WTC11 (cell line): ENCODE measurements at regions not wholly inside any gene's neighbourhood (a gene's known extent, or its start where the extent isn't known, plus 50 kb on each side); places are given as distances from the start of the nearest gene placed in this dataset.
"Not testable (repeated sequence)": the region's sequence is repeated elsewhere in the genome, so short reads cannot be mapped to it uniquely, and the experiment has no call there.

Source experiments
- ATAC-seq: fragments of 200-7000 bp; cut with Tn5 transposase; 2 replicates; pipeline ENCODE4 v1.10.0; 2021; ENCODE audit warnings: mild to moderate bottlenecking, moderate library complexity
- CTCF ChIA-PET: fragments of 300-600 bp; sonication (Branson Sonifier 250); formaldehyde crosslinking; loops from one replicate; lab custom pipeline; 2021; ENCODE audit warnings: antibody characterized with exemption; lab: Charles Lee
- POLR2A ChIA-PET: fragments of 350-600 bp; sonication (Branson Sonifier 250); formaldehyde crosslinking; loops from one replicate; lab custom pipeline; 2021; ENCODE audit warnings: antibody characterized with exemption; lab: Charles Lee
- DNase-seq: peaks from one replicate; pipeline ENCODE4 v3.0.0; 2021; ENCODE audit warnings: low spot score
- H3K27ac Mint-ChIP-seq: 2 replicates; pipeline ENCODE4 v1.8.0; 2021; ENCODE audit warnings: mixed read lengths
- H3K27me3 Mint-ChIP-seq: 2 replicates; pipeline ENCODE4 v1.8.0; 2021; ENCODE audit warnings: low read depth, mild to moderate bottlenecking, moderate library complexity, mixed read lengths
- H3K36me3 Mint-ChIP-seq: 2 replicates; pipeline ENCODE4 v1.8.0; 2021; ENCODE audit warnings: mixed read lengths
- H3K4me1 Mint-ChIP-seq: 2 replicates; pipeline ENCODE4 v1.8.0; 2022; ENCODE audit warnings: mixed read lengths
- H3K4me3 Mint-ChIP-seq: 2 replicates; pipeline ENCODE4 v1.8.0; 2021; ENCODE audit warnings: mild to moderate bottlenecking, moderate library complexity, mixed read lengths
- H3K9me3 Mint-ChIP-seq: 2 replicates; pipeline ENCODE4 v1.8.0; 2021; ENCODE audit warnings: mixed read lengths
- ATF2 ChIP-seq: sonication (generic); formaldehyde crosslinking; IDR thresholded peaks from 2 replicates; pipeline ENCODE4 v1.8.1; 2022; ENCODE audit warnings: low read depth, missing genetic modification reagents, borderline replicate concordance
- CTCF ChIP-seq: fragments of 200-600 bp; IDR thresholded peaks from 2 replicates; pipeline ENCODE4 v1.8.0; 2022; ENCODE audit warnings: antibody characterized with exemption
- E2F4 ChIP-seq: sonication (generic); formaldehyde crosslinking; IDR thresholded peaks from 2 replicates; pipeline ENCODE4 v1.8.1; 2022; ENCODE audit warnings: low read depth, mild to moderate bottlenecking, moderate library complexity, missing genetic modification reagents, borderline replicate concordance
- GTF2I ChIP-seq: fragments of 250-450 bp; sonication (Bioruptor Pico); conservative IDR thresholded peaks from 2 replicates; pipeline ENCODE4 v1.4.0; 2021; ENCODE audit warnings: mild to moderate bottlenecking
- IRF2 ChIP-seq: sonication (generic); formaldehyde crosslinking; IDR thresholded peaks from 2 replicates; pipeline ENCODE4 v1.8.0; 2022; ENCODE audit warnings: low read depth, missing genetic modification reagents, borderline replicate concordance
- JAZF1 ChIP-seq: fragments of 250-450 bp; sonication (Bioruptor Pico); IDR thresholded peaks from 2 replicates; pipeline ENCODE4 v1.9.0; 2021; ENCODE audit warnings: moderate library complexity, mild to moderate bottlenecking, inconsistent platforms
- JUN ChIP-seq: sonication (generic); formaldehyde crosslinking; IDR thresholded peaks from 2 replicates; pipeline ENCODE4 v1.8.0; 2023; ENCODE audit warnings: mild to moderate bottlenecking, missing genetic modification reagents
- MXD4 ChIP-seq: fragments of 250-450 bp; sonication (Bioruptor Pico); IDR thresholded peaks from 2 replicates; pipeline ENCODE4 v1.8.0; 2021; ENCODE audit warnings: mild to moderate bottlenecking, moderate library complexity, borderline replicate concordance
- NFATC4 ChIP-seq: fragments of 250-450 bp; sonication (Bioruptor Pico); IDR thresholded peaks from 2 replicates; pipeline ENCODE4 v1.9.0; 2021; ENCODE audit warnings: mild to moderate bottlenecking
- NR3C1 ChIP-seq: sonication (generic); formaldehyde crosslinking; conservative IDR thresholded peaks from 2 replicates; pipeline ENCODE4 v1.8.1; 2023; ENCODE audit warnings: low read depth, mild to moderate bottlenecking, missing genetic modification reagents
- RORB ChIP-seq: fragments of 250-450 bp; sonication (Bioruptor Pico); IDR thresholded peaks from 2 replicates; pipeline ENCODE4 v1.9.0; 2021; ENCODE audit warnings: mild to moderate bottlenecking
- SMAD3 ChIP-seq: sonication (generic); formaldehyde crosslinking; IDR thresholded peaks from 2 replicates; pipeline ENCODE4 v1.8.0; 2022; ENCODE audit warnings: missing genetic modification reagents, mild to moderate bottlenecking, borderline replicate concordance
- ZMAT4 ChIP-seq: fragments of 250-450 bp; sonication (Bioruptor Pico); IDR thresholded peaks from 2 replicates; pipeline ENCODE4 v1.9.0; 2021; ENCODE audit warnings: mild to moderate bottlenecking
- ZNF281 ChIP-seq: sonication (generic); formaldehyde crosslinking; IDR thresholded peaks from 2 replicates; pipeline ENCODE4 v1.8.0; 2023; ENCODE audit warnings: mild to moderate bottlenecking, missing genetic modification reagents
- ZNF425 ChIP-seq: fragments of 250-450 bp; sonication (Bioruptor Pico); conservative IDR thresholded peaks from 2 replicates; pipeline ENCODE4 v1.9.0; 2021; ENCODE audit warnings: mild to moderate bottlenecking

GRCh38 chr5:50903651-50904050, 237.2 kb downstream of the PARP8 start:
- ATAC-seq (no peak), DNase-seq (no peak)
- Mint-ChIP-seq H3K36me3 (no peaks in the 10 kb centered on the region), H3K27me3 (peaks cover 3% of the 10 kb centered on the region; the same call in 1 of the 2 replicates)
- CTCF ChIA-PET, result no interaction called here
- TF ChIP-seq ATF2 (CRISPR knock-in tag) (no peak), NFATC4 (CRISPR knock-in tag) (no peak)
- TF ChIP-seq, all 79 proteins: peak for 0
- Mint-ChIP-seq H3K9me3 (no peaks in the 10 kb centered on the region), H3K4me1 (peaks cover 11% of the 10 kb centered on the region), H3K27ac (no peak overlapping the region), H3K4me3 (no peak overlapping the region)
- POLR2A ChIA-PET, result no interaction called here

GRCh38 chr5:50905996-50906570, 239.6 kb downstream of the PARP8 start:
- H3K9me3 Mint-ChIP-seq, result no peaks in the 10 kb centered on the region
- ChIA-PET POLR2A (no interaction called here), CTCF (no interaction called here)
- H3K27me3 Mint-ChIP-seq, result peaks cover 3% of the 10 kb centered on the region; the same call in 1 of the 2 replicates
- no peaks in the 10 kb centered on the region; the same call in 1 of the 2 replicates for H3K4me1 Mint-ChIP-seq
- no peak overlapping the region for H3K4me3 Mint-ChIP-seq
- ATAC-seq (no peak), DNase-seq (no peak)
- TF ChIP-seq IRF2 (no peak), E2F4 (CRISPR knock-in tag) (no peak), MXD4 (no peak), SMAD3 (CRISPR knock-in tag) (no peak), ZMAT4 (no peak), CTCF (no peak), NR3C1 (CRISPR knock-in tag) (no peak), ZNF281 (CRISPR knock-in tag) (no peak), JUN (no peak), ZNF425 (no peak), GTF2I (CRISPR knock-in tag) (no peak), JAZF1 (CRISPR knock-in tag) (no peak), NFATC4 (CRISPR knock-in tag) (no peak), RORB (CRISPR knock-in tag) (no peak)
- H3K27ac Mint-ChIP-seq, result no peak overlapping the region
- no peaks in the 10 kb centered on the region for H3K36me3 Mint-ChIP-seq

GRCh38 chr5:50920160-50920559, 253.7 kb downstream of the PARP8 start:
- H3K36me3 Mint-ChIP-seq, H3K9me3 Mint-ChIP-seq, DNase-seq, ATAC-seq, CTCF ChIA-PET, H3K4me3 Mint-ChIP-seq, POLR2A ChIA-PET, H3K27ac Mint-ChIP-seq, H3K4me1 Mint-ChIP-seq: not testable (repeated sequence)
- peaks cover 11% of the 10 kb centered on the region for H3K27me3 Mint-ChIP-seq
